H9 (cell line): ENCODE measurements at regions not wholly inside any gene's neighbourhood (a gene's known extent, or its start where the extent isn't known, plus 50 kb on each side); places are given as distances from the start of the nearest gene placed in this dataset.

ENCODE experiments used
- DNase-seq: peaks from one replicate; pipeline ENCODE4 v3.0.0-alpha.2; 2017
- H2AFZ ChIP-seq: one replicate; pipeline ENCODE4 v1.6.1; 2013; ENCODE audit warnings: mild to moderate bottlenecking, low read length, control low read depth, moderate library complexity
- H2AK5ac ChIP-seq: 2 replicates; pipeline ENCODE4 v1.6.1; 2013; ENCODE audit warnings: low read length, control low read depth, mixed read lengths; ENCODE audit not compliant: insufficient read length
- H2BK120ac ChIP-seq: one replicate; pipeline ENCODE4 v1.6.1; 2013; ENCODE audit warnings: low read depth, mild to moderate bottlenecking, low read length, control low read depth, inconsistent platforms; ENCODE audit not compliant: poor library complexity, severe bottlenecking
- H2BK12ac ChIP-seq: 2 replicates; pipeline ENCODE4 v1.6.1; 2013; ENCODE audit warnings: low read length, control low read depth, mixed read lengths, low read depth; ENCODE audit not compliant: insufficient read length
- H2BK15ac ChIP-seq: 2 replicates; pipeline ENCODE4 v1.6.1; 2013; ENCODE audit warnings: low read depth, low read length, control low read depth
- H2BK20ac ChIP-seq: one replicate; pipeline ENCODE4 v1.6.1; 2013; ENCODE audit warnings: low read depth, mild to moderate bottlenecking, low read length, control low read depth, inconsistent platforms; ENCODE audit not compliant: poor library complexity, severe bottlenecking
- H2BK5ac ChIP-seq: 2 replicates; pipeline ENCODE4 v1.6.1; 2013; ENCODE audit warnings: low read length, control low read depth, mixed read lengths; ENCODE audit not compliant: insufficient read length
- H3K14ac ChIP-seq: 2 replicates; pipeline ENCODE4 v1.6.1; 2013; ENCODE audit warnings: low read length, control low read depth; ENCODE audit not compliant: insufficient read depth
- H3K18ac ChIP-seq: 2 replicates; pipeline ENCODE4 v1.6.1; 2013; ENCODE audit warnings: low read depth, mild to moderate bottlenecking, mixed read lengths, low read length, control low read depth; ENCODE audit not compliant: insufficient read length
- H3K23ac ChIP-seq: 2 replicates; pipeline ENCODE4 v1.6.1; 2013; ENCODE audit warnings: low read length, control low read depth, mixed read lengths, low read depth; ENCODE audit not compliant: insufficient read length
- H3K23me2 ChIP-seq: 2 replicates; pipeline ENCODE4 v1.6.1; 2013; ENCODE audit warnings: low read depth, mild to moderate bottlenecking, mixed read lengths, low read length, control low read depth; ENCODE audit not compliant: insufficient read length, poor library complexity, severe bottlenecking
- H3K27ac ChIP-seq: 2 replicates; pipeline ENCODE4 v1.5.1; 2013; ENCODE audit warnings: low read length, control low read depth, mixed read lengths, low read depth; ENCODE audit not compliant: insufficient read length
- H3K27me3 ChIP-seq: 2 replicates; pipeline ENCODE4 v1.6.1; 2013; ENCODE audit warnings: low read length, control low read depth, inconsistent platforms; ENCODE audit not compliant: insufficient read depth
- H3K4ac ChIP-seq: 2 replicates; pipeline ENCODE4 v1.6.1; 2013; ENCODE audit warnings: low read depth, mild to moderate bottlenecking, control low read depth, inconsistent platforms, low read length, moderate library complexity
- H3K4me1 ChIP-seq: 2 replicates; pipeline ENCODE4 v1.6.1; 2013; ENCODE audit warnings: low read length, control low read depth, inconsistent platforms; ENCODE audit not compliant: insufficient read depth
- H3K4me2 ChIP-seq: 2 replicates; pipeline ENCODE4 v1.6.1; 2013; ENCODE audit warnings: low read length, control low read depth, mixed read lengths; ENCODE audit not compliant: insufficient read length, insufficient read depth
- H3K56ac ChIP-seq: 2 replicates; pipeline ENCODE4 v1.6.1; 2013; ENCODE audit warnings: low read depth, mild to moderate bottlenecking, mixed read lengths, low read length, control low read depth; ENCODE audit not compliant: insufficient read length
- H3K79me1 ChIP-seq: 2 replicates; pipeline ENCODE4 v1.6.1; 2013; ENCODE audit warnings: low read depth, mild to moderate bottlenecking, moderate library complexity, low read length, control low read depth, inconsistent platforms; ENCODE audit not compliant: insufficient read depth, poor library complexity, severe bottlenecking
- H3K79me2 ChIP-seq: 2 replicates; pipeline ENCODE4 v1.6.1; 2013; ENCODE audit warnings: low read length, control low read depth, inconsistent platforms; ENCODE audit not compliant: insufficient read depth
- H3K9ac ChIP-seq: 2 replicates; pipeline ENCODE4 v1.6.1; 2013; ENCODE audit warnings: low read length, control low read depth, mixed read lengths; ENCODE audit not compliant: insufficient read length; ENCODE audit errors: extremely low read depth
- H3K9me3 ChIP-seq: one replicate; pipeline ENCODE4 v1.6.1; 2013; ENCODE audit warnings: low read depth, low read length, inconsistent platforms; ENCODE audit not compliant: control insufficient read depth
- H3T11ph ChIP-seq: one replicate; pipeline ENCODE4 v1.6.1; 2013; ENCODE audit warnings: mild to moderate bottlenecking, low read length, control low read depth, inconsistent platforms
- H4K20me1 ChIP-seq: one replicate; pipeline ENCODE4 v1.6.1; 2013; ENCODE audit not compliant: control insufficient read depth, insufficient read length, insufficient read depth
- H4K5ac ChIP-seq: 2 replicates; pipeline ENCODE4 v1.6.1; 2013; ENCODE audit warnings: low read depth, mild to moderate bottlenecking, mixed read lengths, low read length, control low read depth; ENCODE audit not compliant: insufficient read length
- H4K8ac ChIP-seq: replicated peaks from 2 replicates; pipeline ENCODE4 v1.6.1; 2013; ENCODE audit warnings: low read length, control low read depth, mixed read lengths, low read depth; ENCODE audit not compliant: insufficient read length
- H4K91ac ChIP-seq: 2 replicates; pipeline ENCODE4 v1.6.1; 2013; ENCODE audit warnings: low read depth, mild to moderate bottlenecking, moderate library complexity, mixed read lengths, low read length, control low read depth; ENCODE audit not compliant: insufficient read length
- H3K27ac Mint-ChIP-seq, 3 experiments: 2 replicates in 2 of 3; 3 replicates in 1 of 3; pipeline ENCODE4 v1.8.0; 2020 to 2021; ENCODE audit warnings: mixed read lengths in 3 of 3, mild to moderate bottlenecking in 1 of 3, moderate library complexity in 1 of 3
- H3K27me3 Mint-ChIP-seq: 2 replicates; pipeline ENCODE4 v1.8.0; 2021; ENCODE audit warnings: low read depth, mild to moderate bottlenecking, moderate library complexity, mixed read lengths
- H3K36me3 Mint-ChIP-seq, 3 experiments: 2 replicates in 2 of 3; 3 replicates in 1 of 3; pipeline ENCODE4 v1.8.0; 2020 to 2021; ENCODE audit warnings: low read depth in 3 of 3, mixed read lengths in 3 of 3; ENCODE audit not compliant: insufficient read depth in 1 of 3
- H3K4me1 Mint-ChIP-seq, 2 experiments: 2 replicates each; pipeline ENCODE4 v1.8.0; 2020; ENCODE audit warnings: mixed read lengths in 2 of 2
- H3K4me3 Mint-ChIP-seq, 2 experiments: 2 replicates in 1 of 2; 3 replicates in 1 of 2; pipeline ENCODE4 v1.8.0; 2020 to 2021; ENCODE audit warnings: mild to moderate bottlenecking in 2 of 2, mixed read lengths in 2 of 2, moderate library complexity in 1 of 2
- H3K9me3 Mint-ChIP-seq, 2 experiments: 2 replicates in 1 of 2; 3 replicates in 1 of 2; pipeline ENCODE4 v1.8.0; 2020; ENCODE audit warnings: mild to moderate bottlenecking in 2 of 2, mixed read lengths in 2 of 2, moderate library complexity in 1 of 2
- CTCF ChIP-seq: fragments of 200-600 bp; sonication (generic); conservative IDR thresholded peaks from 3 replicates; pipeline ENCODE4 v1.8.0; 2021; ENCODE audit warnings: antibody characterized with exemption, mild to moderate bottlenecking
- WGBS: extraction: QIAGEN DNeasy Blood & Tissue Kit; methylation state at CpG from one replicate; pipeline ENCODE4 v1.1.7; 2013; ENCODE audit warnings: missing lambda C conversion rate, low lambda C conversion rate, mixed read lengths; ENCODE audit not compliant: insufficient read length; ENCODE audit errors: extremely low coverage; 5-methylcytosine and 5-hydroxymethylcytosine counted together

- Mint-ChIP-seq H3K4me3 (no peak overlapping the region), H3K9me3 (no peaks in the 10 kb centered on the region), H3K27ac (no peak overlapping the region), H3K36me3 (no peaks in the 10 kb centered on the region; a peak in 1 of 7 replicates), H3K4me1 (no peaks in the 10 kb centered on the region), H3K27me3 (no peaks in the 10 kb centered on the region)
- Histone ChIP-seq H3K4ac (no peak overlapping the region), H3K56ac (no peak overlapping the region), H3K79me1 (no peaks in the 10 kb centered on the region), H3K27ac (no peak overlapping the region), H4K91ac (no peak overlapping the region), H3K4me1 (no peaks in the 10 kb centered on the region), H3K23ac (no peak overlapping the region), H4K20me1 (no peaks in the 10 kb centered on the region), H2AK5ac (no peak overlapping the region), H2BK20ac (no peak overlapping the region), H2BK120ac (no peak overlapping the region), H3K18ac (no peak overlapping the region), H3K9me3 (no peaks in the 10 kb centered on the region), H3K14ac (no peak overlapping the region), H2AFZ (no peak overlapping the region), H4K8ac (no peak overlapping the region), H3K23me2 (no peaks in the 10 kb centered on the region), H4K5ac (no peak overlapping the region), H3K79me2 (no peaks in the 10 kb centered on the region), H3K4me2 (no peak overlapping the region), H2BK5ac (no peak overlapping the region), H3K9ac (no peak overlapping the region), H2BK15ac (no peak overlapping the region), H3T11ph (no peak overlapping the region), H3K27me3 (no peaks in the 10 kb centered on the region), H2BK12ac (no peak overlapping the region)
- DNase-seq: no peak
- no CpG with 5 or more reads among the region's 3 CpGs for WGBS
- TF ChIP-seq CTCF: no peak
These were observed 127.3 kb downstream of the FAM204A start for GRCh38 chr10:118214776-118215175.
